MCF 10A (cell line): ENCODE measurements at regions not wholly inside any gene's neighbourhood (a gene's known extent, or its start where the extent isn't known, plus 50 kb on each side); places are given as distances from the start of the nearest gene placed in this dataset.

Source experiments
- BruUV-seq: library from RNA; stranded (reverse); fragments of 400-500 nt; replicated peaks from 2 replicates; lab custom pipeline; 2021; lab: Mats Ljungman, UMichigan
- CTCF ChIA-PET: fragments of 300-600 bp; sonication (Branson Sonifier 250); formaldehyde crosslinking; extraction: SDS; loops from one replicate; lab custom pipeline; 2021; ENCODE audit warnings: antibody characterized with exemption, inconsistent platforms; lab: Yijun Ruan, JAX
- POLR2A ChIA-PET: fragments of 300-600, 350-650 bp; sonication (Branson Sonifier 250); formaldehyde crosslinking; extraction: SDS; loops from one replicate; lab custom pipeline; 2020; ENCODE audit warnings: antibody characterized with exemption, inconsistent platforms; lab: Yijun Ruan, JAX
- DNase-seq: peaks from one replicate; pipeline ENCODE4 v3.0.0-alpha.2; 2018; ENCODE audit not compliant: unreplicated experiment
- H3K27ac Mint-ChIP-seq: one replicate; pipeline ENCODE4 v1.8.0; 2022; ENCODE audit warnings: mild to moderate bottlenecking, low read depth, mixed read lengths; ENCODE audit not compliant: unreplicated experiment
- H3K27me3 Mint-ChIP-seq: one replicate; pipeline ENCODE4 v1.8.0; 2022; ENCODE audit warnings: mixed read lengths; ENCODE audit not compliant: insufficient read depth, unreplicated experiment
- H3K36me3 Mint-ChIP-seq: one replicate; pipeline ENCODE4 v1.8.0; 2022; ENCODE audit warnings: mild to moderate bottlenecking, moderate library complexity, mixed read lengths; ENCODE audit not compliant: insufficient read depth, unreplicated experiment
- H3K4me1 Mint-ChIP-seq: one replicate; pipeline ENCODE4 v1.8.0; 2022; ENCODE audit warnings: mixed read lengths; ENCODE audit not compliant: insufficient read depth, unreplicated experiment
- H3K4me3 Mint-ChIP-seq: one replicate; pipeline ENCODE4 v1.8.0; 2022; ENCODE audit warnings: mild to moderate bottlenecking, moderate library complexity, mixed read lengths; ENCODE audit not compliant: unreplicated experiment
- H3K9me3 Mint-ChIP-seq: one replicate; pipeline ENCODE4 v1.8.0; 2022; ENCODE audit warnings: mixed read lengths; ENCODE audit not compliant: unreplicated experiment
- intact Hi-C: fragments of 100-400 bp; cut with micrococcal nuclease; formaldehyde crosslinking; loops from 2 replicates; pipeline ENCODE4 v1.14.1; 2022
- TF ChIP-seq, protein P1 (sequence below): fragments of 200-600 bp; IDR thresholded peaks from one replicate; pipeline ENCODE4 v1.8.0; 2022; ENCODE audit warnings: antibody characterized with exemption, mild to moderate bottlenecking; ENCODE audit not compliant: unreplicated experiment

GRCh38 chr5:87755360-87755759, 342.6 kb upstream of the CCNH start:
- no TSS peak for BruUV-seq
- Mint-ChIP-seq H3K9me3 (no peaks in the 10 kb centered on the region), H3K4me1 (no peaks in the 10 kb centered on the region), H3K4me3 (no peak overlapping the region), H3K27me3 (peaks cover 44% of the 10 kb centered on the region), H3K27ac (no peak overlapping the region), H3K36me3 (no peaks in the 10 kb centered on the region)
- TF ChIP-seq, protein P1, sequence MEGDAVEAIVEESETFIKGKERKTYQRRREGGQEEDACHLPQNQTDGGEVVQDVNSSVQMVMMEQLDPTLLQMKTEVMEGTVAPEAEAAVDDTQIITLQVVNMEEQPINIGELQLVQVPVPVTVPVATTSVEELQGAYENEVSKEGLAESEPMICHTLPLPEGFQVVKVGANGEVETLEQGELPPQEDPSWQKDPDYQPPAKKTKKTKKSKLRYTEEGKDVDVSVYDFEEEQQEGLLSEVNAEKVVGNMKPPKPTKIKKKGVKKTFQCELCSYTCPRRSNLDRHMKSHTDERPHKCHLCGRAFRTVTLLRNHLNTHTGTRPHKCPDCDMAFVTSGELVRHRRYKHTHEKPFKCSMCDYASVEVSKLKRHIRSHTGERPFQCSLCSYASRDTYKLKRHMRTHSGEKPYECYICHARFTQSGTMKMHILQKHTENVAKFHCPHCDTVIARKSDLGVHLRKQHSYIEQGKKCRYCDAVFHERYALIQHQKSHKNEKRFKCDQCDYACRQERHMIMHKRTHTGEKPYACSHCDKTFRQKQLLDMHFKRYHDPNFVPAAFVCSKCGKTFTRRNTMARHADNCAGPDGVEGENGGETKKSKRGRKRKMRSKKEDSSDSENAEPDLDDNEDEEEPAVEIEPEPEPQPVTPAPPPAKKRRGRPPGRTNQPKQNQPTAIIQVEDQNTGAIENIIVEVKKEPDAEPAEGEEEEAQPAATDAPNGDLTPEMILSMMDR = no peak
- intact Hi-C loops = no loop called here
- no peak for DNase-seq
- ChIA-PET CTCF (interaction anchor here (0.7 kb wide), 1 partner anchor 105 kb away, joined by 3 read pairs; no protein-coding TSS in a partner anchor), POLR2A (no interaction called here)

DNA sequence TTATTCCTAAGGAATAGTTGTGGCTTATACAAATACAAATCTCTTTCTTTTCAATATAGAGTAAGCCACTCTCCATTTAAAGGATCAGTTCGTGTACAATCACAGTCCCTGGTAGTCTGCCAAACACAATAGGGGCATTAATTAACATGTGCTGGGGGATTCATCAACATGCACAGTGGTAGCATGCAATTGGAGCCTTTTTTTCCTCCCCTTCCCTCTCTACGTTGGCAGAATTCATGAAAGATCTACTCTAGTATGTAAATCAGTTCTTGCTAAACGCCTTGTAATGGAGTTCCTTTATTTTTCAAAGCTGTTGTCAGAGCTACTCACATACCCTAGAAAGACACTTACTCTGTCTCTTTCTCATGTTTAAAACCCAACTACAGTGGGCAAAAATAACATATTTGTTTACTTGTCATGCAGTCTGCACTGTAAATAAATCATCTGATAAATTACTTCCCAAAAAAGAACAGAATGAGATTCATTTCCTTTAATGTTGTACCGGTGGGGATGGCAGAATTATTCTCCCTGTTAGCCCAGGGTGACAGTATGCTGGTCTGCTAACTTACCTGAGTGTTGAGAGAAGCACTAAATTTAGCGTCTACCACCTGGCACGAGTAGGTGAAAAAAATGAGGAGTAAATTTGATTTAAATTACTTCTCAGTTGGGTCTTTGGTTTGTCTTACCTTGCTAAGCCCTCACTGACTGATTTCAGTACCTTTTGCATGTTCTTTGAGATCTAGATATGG, 341.5 kb upstream of the CCNH start:
- H3K9me3 Mint-ChIP-seq = no peaks in the 10 kb centered on the region
- H3K4me1 Mint-ChIP-seq = no peaks in the 10 kb centered on the region
- intact Hi-C loops = no loop called here
- no peak for DNase-seq
- no peak overlapping the region for H3K27ac Mint-ChIP-seq
- H3K4me3 Mint-ChIP-seq = no peak overlapping the region
- TF ChIP-seq, protein P1 = no peak
- BruUV-seq = no TSS peak
- H3K36me3 Mint-ChIP-seq = no peaks in the 10 kb centered on the region
- peaks cover 39% of the 10 kb centered on the region for H3K27me3 Mint-ChIP-seq
- ChIA-PET CTCF (interaction anchor here (1.6 kb wide), 1 partner anchor 27 kb away, joined by 4 read pairs; no protein-coding TSS in a partner anchor), POLR2A (no interaction called here)

DNA sequence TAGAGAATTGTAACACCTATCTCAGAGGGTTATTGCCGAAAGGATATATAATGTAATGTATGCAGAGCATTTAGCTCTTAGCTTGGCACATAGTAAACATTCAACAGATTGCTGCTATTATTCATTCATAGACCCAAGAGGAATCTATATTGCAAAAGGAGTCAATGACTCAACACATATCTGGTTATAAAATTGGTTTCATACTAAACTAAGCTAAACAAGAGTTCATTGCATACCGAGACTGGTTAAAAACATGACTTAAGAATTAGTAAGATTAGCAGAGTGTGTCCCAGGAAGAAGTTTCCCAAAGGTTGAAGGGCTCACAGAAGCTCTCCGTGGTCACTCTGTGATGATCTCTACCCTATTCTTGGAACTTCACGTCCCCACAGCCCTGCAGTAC, 339.6 kb upstream of the CCNH start:
- DNase-seq = no peak
- Mint-ChIP-seq H3K36me3 (no peaks in the 10 kb centered on the region), H3K27ac (no peak overlapping the region)

DNA sequence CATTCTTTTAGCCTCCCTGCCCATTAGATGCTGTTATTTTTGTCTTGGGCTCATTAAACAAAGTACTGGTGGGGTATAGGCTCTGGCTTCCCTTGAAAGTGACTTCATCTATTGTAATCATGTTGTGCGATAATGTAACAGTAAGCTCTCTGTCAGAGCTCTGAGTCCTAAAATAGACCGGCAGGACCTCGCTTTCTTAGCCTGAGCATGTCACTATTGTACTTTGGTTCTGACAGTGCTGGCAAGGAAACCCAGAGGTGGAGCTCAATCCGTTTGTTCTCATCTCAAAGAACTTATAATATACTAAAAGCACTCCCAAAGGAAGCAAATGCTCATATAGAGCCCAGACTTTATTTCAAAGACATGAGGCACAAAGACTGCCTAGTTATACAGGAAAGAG, 339.1 kb upstream of the CCNH start:
- ChIA-PET POLR2A (no interaction called here), CTCF (interaction anchor here (0.6 kb wide), 1 partner anchor 30 kb away, joined by 3 read pairs; no protein-coding TSS in a partner anchor)
- intact Hi-C loops = no loop called here
- Mint-ChIP-seq H3K27ac (no peak overlapping the region), H3K27me3 (peaks cover 31% of the 10 kb centered on the region), H3K4me3 (no peak overlapping the region), H3K36me3 (no peaks in the 10 kb centered on the region), H3K4me1 (peaks cover 5% of the 10 kb centered on the region), H3K9me3 (no peaks in the 10 kb centered on the region)
- TF ChIP-seq, protein P1 = no peak
- no TSS peak for BruUV-seq
- no peak for DNase-seq

More for the DNA sequence above, 339.6 kb upstream of the CCNH start:
- Mint-ChIP-seq H3K4me1 (no peaks in the 10 kb centered on the region), H3K9me3 (no peaks in the 10 kb centered on the region), H3K27me3 (peaks cover 36% of the 10 kb centered on the region), H3K4me3 (no peak overlapping the region)
- no TSS peak for BruUV-seq
- ChIA-PET CTCF (interaction anchor here (0.6 kb wide), 1 partner anchor 29 kb away, joined by 3 read pairs; no protein-coding TSS in a partner anchor), POLR2A (no interaction called here)
- TF ChIP-seq, protein P1 = no peak
- intact Hi-C loops = no loop called here
